HEK293 (cell line): ENCODE measurements at regions not wholly inside any gene's neighbourhood (a gene's known extent, or its start where the extent isn't known, plus 50 kb on each side); places are given as distances from the start of the nearest gene placed in this dataset.

Experiments
- CTCF ChIA-PET: fragments of 350-600 bp; formaldehyde crosslinking; extraction: SDS; loops from one replicate; lab custom pipeline; 2021; ENCODE audit warnings: antibody characterized with exemption; lab: Yijun Ruan, JAX
- POLR2A ChIA-PET: fragments of 300-600 bp; formaldehyde crosslinking; extraction: SDS; loops from one replicate; lab custom pipeline; 2020; ENCODE audit warnings: antibody characterized with exemption, inconsistent platforms; lab: Yijun Ruan, JAX
- H3K27ac ChIP-seq: fragments of 200-500 bp; sonication (Bioruptor generic); 2 replicates; pipeline ENCODE4 v1.5.1; 2014; ENCODE audit warnings: low read depth, low read length, control low read depth, inconsistent platforms; ENCODE audit errors: extremely low read depth
- H3K36me3 ChIP-seq, 2 experiments: fragments of 200-500 bp in 1 of 2; sonication (Bioruptor generic) in 1 of 2; 1 replicate in 1 of 2; 2 replicates in 1 of 2; pipeline ENCODE4 v1.5.1; 2014 to 2017; ENCODE audit warnings: inconsistent platforms in 2 of 2, low read length in 2 of 2; ENCODE audit not compliant: control insufficient read depth in 2 of 2, insufficient read depth in 1 of 2
- H3K4me1 ChIP-seq: fragments of 200-500 bp; sonication (Bioruptor generic); 2 replicates; pipeline ENCODE4 v1.5.1; 2014; ENCODE audit warnings: mild to moderate bottlenecking, low read length, inconsistent platforms; ENCODE audit not compliant: control insufficient read depth, insufficient read depth
- H3K4me3 ChIP-seq: 2 replicates; pipeline ENCODE4 v1.5.1; 2011; ENCODE audit warnings: low read depth, mild to moderate bottlenecking, control low read depth, low read length, moderate library complexity
- H3K9me3 ChIP-seq: fragments of 200-500 bp; sonication (Bioruptor generic); 2 replicates; pipeline ENCODE4 v1.5.1; 2014; ENCODE audit warnings: low read depth, low read length, inconsistent platforms; ENCODE audit not compliant: control insufficient read depth, insufficient read depth
- KLF7 ChIP-seq: fragments of 450-650 bp; formaldehyde crosslinking; IDR thresholded peaks from 2 replicates; pipeline ENCODE4 v1.5.1; 2016; ENCODE audit warnings: missing biosample characterization, missing genetic modification characterization, borderline replicate concordance
- MEIS1 ChIP-seq: sonication (generic); formaldehyde crosslinking; IDR thresholded peaks from 2 replicates; pipeline ENCODE4 v1.8.1; 2022; ENCODE audit warnings: missing genetic modification reagents, mild to moderate bottlenecking, borderline replicate concordance
- OSR2 ChIP-seq: fragments of 450-650 bp; formaldehyde crosslinking; IDR thresholded peaks from 2 replicates; pipeline ENCODE4 v1.5.1; 2016; ENCODE audit warnings: missing biosample characterization, missing genetic modification characterization
- PRDM6 ChIP-seq: fragments of 450-650 bp; formaldehyde crosslinking; IDR thresholded peaks from 2 replicates; pipeline ENCODE4 v1.5.1; 2017; ENCODE audit warnings: missing biosample characterization, missing genetic modification characterization
- SP2 ChIP-seq: fragments of 450-650 bp; formaldehyde crosslinking; IDR thresholded peaks from 2 replicates; pipeline ENCODE4 v1.5.1; 2016; ENCODE audit warnings: missing biosample characterization, missing genetic modification characterization
- SP7 ChIP-seq: fragments of 450-650 bp; formaldehyde crosslinking; IDR thresholded peaks from 2 replicates; pipeline ENCODE4 v1.5.1; 2016; ENCODE audit warnings: missing biosample characterization, missing genetic modification characterization
- ZBTB17 ChIP-seq: fragments of 450-650 bp; formaldehyde crosslinking; IDR thresholded peaks from 2 replicates; pipeline ENCODE4 v1.5.1; 2016; ENCODE audit warnings: missing biosample characterization, missing genetic modification characterization
- ZFP37 ChIP-seq: fragments of 450-650 bp; formaldehyde crosslinking; IDR thresholded peaks from 2 replicates; pipeline ENCODE4 v1.5.1; 2016; ENCODE audit warnings: missing biosample characterization, missing genetic modification characterization
- ZNF133 ChIP-seq: fragments of 450-650 bp; formaldehyde crosslinking; IDR thresholded peaks from 2 replicates; pipeline ENCODE4 v1.5.1; 2016; ENCODE audit warnings: missing biosample characterization, missing genetic modification characterization
- ZNF146 ChIP-seq: fragments of 450-650 bp; formaldehyde crosslinking; IDR thresholded peaks from 2 replicates; pipeline ENCODE4 v1.5.1; 2016; ENCODE audit warnings: missing biosample characterization, missing genetic modification characterization
- ZNF148 ChIP-seq: fragments of 450-650 bp; formaldehyde crosslinking; IDR thresholded peaks from 2 replicates; pipeline ENCODE4 v1.5.0; 2017; ENCODE audit warnings: missing biosample characterization, missing genetic modification characterization, borderline replicate concordance
- ZNF221 ChIP-seq: fragments of 450-650 bp; formaldehyde crosslinking; IDR thresholded peaks from 2 replicates; pipeline ENCODE4 v1.5.1; 2017; ENCODE audit warnings: missing biosample characterization, missing genetic modification characterization, borderline replicate concordance
- ZNF274 ChIP-seq, 2 experiments: fragments of 200-500 bp in 1 of 2; fragments of 450-650 bp in 1 of 2; sonication (Bioruptor generic) in 1 of 2; formaldehyde crosslinking in 1 of 2; IDR thresholded peaks; 2 replicates each; pipeline versions ENCODE4 v1.5.1 to v1.6.1; 2014 to 2016; ENCODE audit warnings: borderline replicate concordance in 1 of 2, inconsistent platforms in 1 of 2, low read length in 1 of 2, missing biosample characterization in 1 of 2, missing genetic modification characterization in 1 of 2
- ZNF292 ChIP-seq: fragments of 450-650 bp; formaldehyde crosslinking; IDR thresholded peaks from 2 replicates; pipeline ENCODE4 v1.5.1; 2016; ENCODE audit warnings: low read depth, missing biosample characterization, missing genetic modification characterization, borderline replicate concordance
- ZNF362 ChIP-seq: fragments of 450-650 bp; formaldehyde crosslinking; IDR thresholded peaks from 2 replicates; pipeline ENCODE4 v1.5.1; 2016; ENCODE audit warnings: missing biosample characterization, missing genetic modification characterization
- ZNF404 ChIP-seq: fragments of 450-650 bp; formaldehyde crosslinking; IDR thresholded peaks from 2 replicates; pipeline ENCODE4 v1.5.1; 2017; ENCODE audit warnings: missing biosample characterization, missing genetic modification characterization
- ZNF501 ChIP-seq: fragments of 450-650 bp; formaldehyde crosslinking; IDR thresholded peaks from 2 replicates; pipeline ENCODE4 v1.5.1; 2016; ENCODE audit warnings: missing biosample characterization, missing genetic modification characterization
- ZNF624 ChIP-seq: fragments of 450-650 bp; formaldehyde crosslinking; IDR thresholded peaks from 2 replicates; pipeline ENCODE4 v1.5.1; 2017; ENCODE audit warnings: missing biosample characterization, missing genetic modification characterization
- ZNF692 ChIP-seq: fragments of 450-650 bp; formaldehyde crosslinking; IDR thresholded peaks from 2 replicates; pipeline ENCODE4 v1.5.1; 2016; ENCODE audit warnings: missing biosample characterization, missing genetic modification characterization

GRCh38 chr3:55288657-55289056 is 198.4 kb downstream of the WNT5A start:
- ChIA-PET CTCF (no interaction called here), POLR2A (no interaction called here)
- TF ChIP-seq ZNF404 (tag by site-specific recombination) (no peak), ZNF624 (tag by site-specific recombination) (no peak), SP2 (tag by site-specific recombination) (no peak), ZNF501 (tag by site-specific recombination) (no peak), ZNF221 (tag by site-specific recombination) (no peak), ZNF274 (IDR thresholded peaks at IDR 0.05; ENCODE audit: low read length) (no peak), ZNF274 (tag by site-specific recombination; IDR thresholded peaks at IDR 0.05; ENCODE audit: borderline replicate concordance) (no peak), OSR2 (tag by site-specific recombination) (no peak), SP7 (no peak), PRDM6 (tag by site-specific recombination) (no peak), MEIS1 (no peak), ZNF692 (tag by site-specific recombination) (no peak), ZNF146 (no peak), ZFP37 (tag by site-specific recombination) (no peak), KLF7 (tag by site-specific recombination) (no peak), ZNF292 (no peak), ZNF133 (tag by site-specific recombination) (no peak)
- Histone ChIP-seq H3K4me1 (peaks cover 3% of the 10 kb centered on the region), H3K27ac (no peak overlapping the region), H3K4me3 (no peak overlapping the region), H3K9me3 (no peaks in the 10 kb centered on the region), H3K36me3 (no peaks in the 10 kb centered on the region)

- CTCF ChIA-PET: no interaction called here
- TF ChIP-seq ZNF362 (tag by site-specific recombination): no peak
- no peak for TF ChIP-seq ZNF274 (IDR thresholded peaks at IDR 0.05; ENCODE audit: low read length)
- no peak for TF ChIP-seq ZNF274 (tag by site-specific recombination; IDR thresholded peaks at IDR 0.05; ENCODE audit: borderline replicate concordance)
- no peak for TF ChIP-seq ZNF148
- TF ChIP-seq ZBTB17 (tag by site-specific recombination): no peak
- TF ChIP-seq, all 188 proteins: peak for 0
- Histone ChIP-seq H3K4me1 (no peaks in the 10 kb centered on the region), H3K4me3 (no peak overlapping the region), H3K27ac (no peak overlapping the region), H3K36me3 (no peaks in the 10 kb centered on the region), H3K9me3 (no peaks in the 10 kb centered on the region)
- POLR2A ChIA-PET: no interaction called here
Observed at GRCh38 chr3:55286693-55287092, 200.4 kb downstream of the WNT5A start.
